T-helper 22 cell (primary cell): ENCODE measurements at regions not wholly inside any gene's neighbourhood (a gene's known extent, or its start where the extent isn't known, plus 50 kb on each side); places are given as distances from the start of the nearest gene placed in this dataset.
"Not testable (repeated sequence)": the region's sequence is repeated elsewhere in the genome, so short reads cannot be mapped to it uniquely, and the experiment has no call there.

ENCODE experiments used
- DNase-seq: peaks from one replicate; pipeline ENCODE4 v3.0.0-alpha.2; 2020; ENCODE audit warnings: low read depth

DNA sequence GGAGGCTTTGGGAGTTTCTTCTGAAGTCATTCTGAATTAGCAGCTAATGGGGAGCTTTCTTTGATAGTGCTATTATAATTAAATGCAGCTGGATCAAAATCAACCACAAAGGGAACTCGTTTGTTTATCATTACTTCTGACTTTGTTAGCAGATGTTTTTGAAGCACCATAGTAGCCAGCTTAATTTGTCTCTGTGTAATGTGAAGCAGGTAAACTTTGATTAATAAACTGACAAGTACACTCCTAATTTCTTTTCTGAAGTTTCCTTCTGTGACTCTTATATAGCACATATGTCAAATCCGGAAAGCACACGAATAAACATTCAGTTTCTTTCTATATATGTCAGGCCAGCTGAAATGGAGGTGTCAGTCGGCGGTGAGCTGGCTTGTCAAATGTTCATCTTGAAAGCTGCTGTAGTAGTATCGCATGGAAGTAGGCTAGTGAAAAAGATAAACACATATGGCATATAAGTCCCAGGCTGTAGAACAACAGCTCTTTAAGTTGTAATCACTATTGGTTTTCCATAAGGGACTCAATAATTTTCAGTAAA lies 451.9 kb upstream of the ZEB2 start:
- DNase-seq = no peak

DNA sequence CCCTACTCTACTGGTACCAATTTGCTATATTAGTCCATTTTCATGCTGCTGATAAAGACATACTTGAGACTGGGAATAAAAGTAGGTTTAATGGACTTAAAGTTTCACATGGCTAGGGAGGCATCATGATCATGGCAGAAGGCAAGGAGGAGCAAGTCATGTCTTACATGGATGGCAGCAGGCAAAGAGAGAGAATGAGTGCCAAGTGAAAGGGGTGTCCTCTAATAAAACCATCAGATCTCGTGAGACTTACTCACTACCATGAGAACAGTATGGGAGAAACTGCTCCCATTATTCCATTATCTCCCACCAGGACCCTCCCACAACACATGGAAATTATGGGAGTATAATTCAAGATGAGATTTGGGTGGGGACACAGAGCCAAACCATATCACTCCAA lies 450.5 kb upstream of the ZEB2 start:
- not testable (repeated sequence) for DNase-seq

DNA sequence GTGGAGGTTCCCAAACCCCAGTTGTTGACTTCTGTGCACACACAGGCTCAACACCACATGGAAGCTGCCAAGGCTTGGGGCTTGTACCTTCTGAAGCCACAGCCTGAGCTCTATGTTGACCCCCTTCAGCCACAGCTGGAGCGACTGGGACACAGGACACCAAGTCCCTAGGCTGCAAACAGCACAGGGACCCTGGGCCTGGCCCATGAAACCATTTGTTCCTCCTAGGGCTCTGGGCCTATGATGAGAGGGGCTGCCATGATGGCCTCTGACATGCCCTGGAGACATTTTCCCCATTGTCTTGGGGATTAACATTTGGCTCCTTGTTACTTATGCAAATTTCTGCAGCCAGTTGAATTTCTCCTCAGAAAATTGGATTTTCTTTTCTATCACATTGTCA lies 449.6 kb upstream of the ZEB2 start:
- DNase-seq = not testable (repeated sequence)

DNA sequence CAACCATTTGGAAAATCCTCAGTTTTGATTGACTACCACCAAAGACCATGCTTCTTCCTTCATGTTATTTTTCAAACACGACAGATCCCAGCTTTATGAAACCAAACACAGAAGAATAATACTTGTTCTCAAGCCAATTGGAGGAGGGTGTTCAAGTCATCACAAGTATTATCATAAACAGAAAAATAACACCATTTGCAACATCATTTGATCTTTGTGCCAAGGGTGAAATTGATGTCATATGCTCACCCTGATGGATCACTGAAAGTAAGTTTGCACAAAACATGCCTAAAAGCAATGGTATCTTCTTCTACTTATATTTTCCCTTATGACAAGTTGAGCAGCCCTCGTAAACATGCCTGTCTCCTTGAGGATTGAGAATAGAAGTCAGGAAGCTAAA lies 448.0 kb upstream of the ZEB2 start:
- no peak for DNase-seq

DNA sequence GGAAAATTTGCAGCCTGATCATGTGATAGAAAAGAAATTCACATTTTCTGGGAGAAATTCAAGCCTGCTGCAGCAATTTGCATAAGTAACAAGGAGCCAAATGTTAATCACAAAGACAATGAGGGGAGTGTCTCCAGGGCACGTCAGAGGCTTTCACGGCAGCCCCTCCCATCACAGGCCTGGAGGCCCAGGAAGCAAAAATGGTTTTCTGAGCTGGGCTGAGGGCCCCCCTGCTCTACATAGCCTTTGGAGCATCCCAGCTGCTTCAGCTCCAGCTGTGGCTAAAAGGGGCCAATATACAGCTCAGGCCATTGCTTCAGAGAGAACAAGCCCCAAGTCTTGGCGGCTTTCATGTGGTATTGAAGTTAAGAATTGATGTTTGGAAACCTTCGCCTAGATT lies 445.3 kb upstream of the ZEB2 start:
- no peak for DNase-seq

DNA sequence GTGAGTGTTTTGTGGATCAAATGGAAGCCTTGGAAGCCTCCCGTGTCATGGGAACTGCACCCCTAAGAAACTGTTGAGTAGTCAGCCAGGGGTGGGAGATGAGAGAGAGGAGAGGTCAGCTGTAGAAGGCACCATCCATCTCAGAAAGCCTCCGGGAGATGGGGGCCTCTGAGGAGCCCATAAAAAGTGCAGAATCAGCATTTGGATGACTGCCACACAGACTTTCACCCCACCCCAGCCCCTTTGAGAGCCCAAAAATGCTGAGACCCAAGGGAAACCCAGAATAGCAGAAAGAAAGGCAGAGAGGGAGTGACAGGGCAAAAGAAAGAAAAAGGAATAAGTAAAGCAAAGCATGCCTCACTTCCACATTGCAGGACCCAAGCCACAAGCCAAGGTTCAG lies 443.1 kb upstream of the ZEB2 start:
- DNase-seq = no peak

DNA sequence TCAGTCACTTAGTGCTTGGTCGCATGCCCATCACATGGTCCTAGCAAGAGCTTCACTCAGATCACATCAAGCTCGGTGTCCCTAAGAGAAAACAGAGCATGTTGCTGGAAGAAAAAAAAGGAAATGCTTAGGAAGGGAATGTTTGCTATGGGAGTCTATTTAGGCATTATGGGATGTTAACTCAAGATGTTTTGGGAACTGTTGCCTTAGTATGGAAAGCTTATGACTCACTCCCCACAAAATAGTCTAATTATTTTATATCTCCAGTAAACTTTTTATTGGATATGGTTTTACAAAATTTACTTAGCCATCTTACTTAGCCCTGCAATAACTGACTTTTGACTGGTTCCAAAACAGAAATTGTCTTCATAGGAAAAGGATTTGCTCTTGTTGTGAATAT lies 439.5 kb upstream of the ZEB2 start:
- DNase-seq = no peak

DNA sequence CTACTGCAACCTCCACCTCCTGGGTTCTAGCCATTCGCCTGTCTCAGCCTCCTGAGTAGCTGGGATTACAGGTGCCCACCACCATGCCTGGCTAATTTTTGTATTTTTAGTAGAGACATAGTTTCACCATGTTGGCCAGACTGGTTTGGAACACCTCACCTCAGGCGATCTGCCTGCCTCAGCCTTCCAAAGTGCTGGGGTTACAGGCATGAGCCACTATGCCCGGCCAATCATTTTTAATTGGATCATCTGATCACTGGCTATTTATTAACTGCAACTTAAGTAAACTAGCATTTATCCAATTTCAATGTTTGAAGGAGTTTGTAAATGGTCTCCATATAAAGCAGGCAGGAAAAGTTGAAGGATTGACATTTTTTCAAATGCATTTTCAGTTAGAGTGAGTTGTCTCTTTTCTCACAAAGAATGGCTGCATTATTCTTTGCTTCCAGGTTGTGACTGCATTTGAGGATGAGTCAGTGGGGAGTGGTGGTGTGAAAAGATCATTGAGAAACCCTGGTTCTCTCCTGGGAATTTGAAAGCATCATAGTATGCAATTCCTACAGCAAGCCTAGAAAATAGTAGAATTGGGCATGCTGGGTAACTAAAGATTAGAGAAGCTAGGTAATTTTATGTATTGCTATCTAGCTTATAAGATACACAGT lies 431.1 kb upstream of the ZEB2 start:
- no peak for DNase-seq

DNA sequence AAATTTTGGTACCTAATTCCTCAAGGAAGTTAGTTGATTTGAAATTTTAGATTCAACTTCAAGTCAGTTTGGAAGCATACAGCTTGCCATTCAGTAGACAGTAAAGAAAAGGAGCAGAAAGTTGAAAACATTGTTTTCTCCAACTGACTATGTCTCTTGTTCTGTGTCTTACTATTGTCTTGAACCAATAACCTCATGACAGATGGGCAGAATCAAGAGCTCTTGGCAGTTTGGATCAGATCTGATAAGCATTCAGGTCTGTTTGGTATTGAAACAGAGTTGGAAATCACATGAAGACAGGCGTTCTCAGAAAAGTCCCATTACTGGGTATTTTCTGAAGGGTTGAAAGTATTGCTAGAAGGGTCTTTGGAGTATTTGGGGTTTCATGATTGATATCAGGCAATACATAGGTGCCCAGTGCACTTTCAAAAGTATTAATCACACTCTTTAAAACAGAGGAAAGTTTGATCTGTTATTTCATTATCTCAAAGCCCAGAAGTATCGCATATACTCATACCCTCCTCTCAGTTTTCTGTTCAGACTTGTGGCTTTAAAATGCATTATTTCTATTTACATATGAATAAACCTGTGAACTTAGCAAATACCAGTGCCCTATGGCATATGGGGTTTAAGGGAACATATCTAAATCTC lies 428.4 kb upstream of the ZEB2 start:
- DNase-seq = no peak

DNA sequence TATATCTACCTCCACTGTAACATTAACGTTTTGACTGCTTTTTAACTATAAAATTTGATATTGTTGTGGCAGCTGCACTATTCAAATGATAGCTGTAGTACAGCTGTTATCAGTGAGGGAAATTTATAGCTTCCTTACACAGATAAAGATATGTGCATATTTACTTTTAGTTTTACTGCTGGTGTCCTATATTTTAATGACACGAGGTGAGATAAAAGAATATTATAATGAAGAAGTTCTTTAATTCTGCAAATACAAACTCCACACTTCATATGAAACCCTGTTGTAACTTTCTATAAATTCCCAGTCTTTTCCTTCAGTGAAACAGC lies 427.8 kb upstream of the ZEB2 start:
- DNase-seq = no peak

DNA sequence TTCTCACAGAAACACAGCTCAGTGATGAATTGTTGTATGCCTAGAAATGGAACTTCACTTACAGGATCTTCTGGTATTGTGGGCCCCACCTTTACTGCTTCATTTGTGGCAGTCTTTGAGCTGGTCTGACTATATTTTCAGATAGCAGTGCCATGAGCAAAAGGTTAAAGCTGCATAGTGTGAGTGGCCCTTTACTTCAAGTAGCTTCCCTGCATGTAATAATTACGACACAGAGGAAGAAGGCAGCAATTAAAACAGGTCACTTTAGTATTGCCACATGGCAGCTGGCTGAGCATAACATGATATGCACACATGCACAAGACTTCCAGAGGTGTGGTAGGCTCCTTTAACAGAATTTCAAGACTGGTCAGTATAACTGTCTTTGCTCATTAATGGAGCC lies 426.3 kb upstream of the ZEB2 start:
- DNase-seq = no peak

DNA sequence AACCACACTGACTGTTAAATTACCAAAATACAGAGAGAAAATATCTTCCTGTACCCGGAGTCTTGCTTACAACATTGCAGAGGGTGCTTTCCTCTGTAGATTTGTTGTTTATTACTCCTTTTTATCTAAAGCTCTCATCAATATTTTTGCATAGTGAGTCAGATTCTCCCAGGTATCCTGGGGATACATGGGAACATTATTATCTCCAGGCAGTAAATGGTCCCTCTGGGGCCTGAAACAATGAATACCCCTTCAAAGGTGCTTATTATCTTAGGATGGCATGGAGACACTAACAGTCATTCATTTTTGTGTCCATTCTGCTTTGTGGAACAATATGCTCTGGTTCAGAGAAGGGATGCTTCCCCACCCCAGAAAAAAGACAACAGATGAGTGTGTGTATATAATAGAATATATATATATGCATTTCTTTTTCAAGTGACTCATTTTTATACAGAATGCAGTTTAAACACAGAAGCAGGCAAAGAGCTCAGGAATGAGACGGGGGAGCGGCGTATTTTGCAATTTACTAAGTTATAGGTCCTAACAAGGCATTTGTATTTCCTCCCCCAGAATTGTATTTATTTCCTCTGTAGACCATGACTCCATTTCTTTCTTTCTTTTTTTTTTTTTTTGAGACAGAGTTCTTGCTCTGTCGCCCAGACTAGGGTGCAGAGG lies 424.8 kb upstream of the ZEB2 start:
- no peak for DNase-seq

DNA sequence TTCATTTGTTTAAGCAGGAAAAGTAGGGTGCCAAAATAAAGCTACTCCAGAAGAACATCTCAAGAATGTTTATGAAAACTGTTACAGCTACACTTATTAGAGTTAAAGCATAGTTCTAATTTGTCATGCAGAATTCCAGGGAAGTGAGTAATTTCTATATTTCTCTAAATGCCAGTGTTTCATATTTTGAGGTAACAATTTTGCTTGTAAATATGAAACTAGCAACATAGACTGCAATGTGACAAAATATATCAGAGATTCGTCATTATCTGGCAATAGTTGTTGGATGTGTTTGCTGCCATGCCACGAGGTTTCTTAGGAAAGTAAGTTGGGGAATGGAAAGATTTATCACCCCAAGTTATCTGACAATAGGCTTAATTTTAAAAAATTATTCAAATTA lies 424.1 kb upstream of the ZEB2 start:
- DNase-seq = no peak

DNA sequence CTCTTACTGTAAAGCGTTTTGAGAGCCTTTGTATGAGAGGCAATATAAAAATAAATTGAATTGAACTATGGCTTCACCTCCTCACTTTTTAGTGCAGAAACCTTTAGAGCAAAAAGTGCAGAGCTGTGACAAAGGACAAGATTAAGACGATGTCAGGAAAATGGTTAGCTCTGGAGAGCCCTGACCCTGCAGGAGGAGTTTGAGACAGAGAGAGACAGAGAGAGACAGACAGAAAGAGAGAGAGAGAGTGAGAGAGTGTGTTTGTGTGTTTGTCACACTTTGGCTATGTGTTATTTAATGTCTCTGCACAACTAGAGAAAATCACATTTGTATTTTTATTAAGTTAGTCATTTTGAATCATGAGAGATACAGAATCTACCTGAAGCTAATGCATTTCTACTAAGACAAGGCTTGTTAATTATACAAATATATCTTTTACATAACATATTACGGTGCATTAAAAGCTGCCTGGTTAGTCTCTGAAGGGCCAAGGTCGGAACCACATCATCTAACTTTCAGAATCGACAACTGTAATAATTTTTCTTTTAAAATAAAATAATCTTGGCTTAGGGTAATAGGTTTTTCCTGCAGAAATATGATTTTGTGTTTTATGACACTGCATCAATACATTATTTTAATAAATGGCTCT lies 423.5 kb upstream of the ZEB2 start:
- DNase-seq = no peak

DNA sequence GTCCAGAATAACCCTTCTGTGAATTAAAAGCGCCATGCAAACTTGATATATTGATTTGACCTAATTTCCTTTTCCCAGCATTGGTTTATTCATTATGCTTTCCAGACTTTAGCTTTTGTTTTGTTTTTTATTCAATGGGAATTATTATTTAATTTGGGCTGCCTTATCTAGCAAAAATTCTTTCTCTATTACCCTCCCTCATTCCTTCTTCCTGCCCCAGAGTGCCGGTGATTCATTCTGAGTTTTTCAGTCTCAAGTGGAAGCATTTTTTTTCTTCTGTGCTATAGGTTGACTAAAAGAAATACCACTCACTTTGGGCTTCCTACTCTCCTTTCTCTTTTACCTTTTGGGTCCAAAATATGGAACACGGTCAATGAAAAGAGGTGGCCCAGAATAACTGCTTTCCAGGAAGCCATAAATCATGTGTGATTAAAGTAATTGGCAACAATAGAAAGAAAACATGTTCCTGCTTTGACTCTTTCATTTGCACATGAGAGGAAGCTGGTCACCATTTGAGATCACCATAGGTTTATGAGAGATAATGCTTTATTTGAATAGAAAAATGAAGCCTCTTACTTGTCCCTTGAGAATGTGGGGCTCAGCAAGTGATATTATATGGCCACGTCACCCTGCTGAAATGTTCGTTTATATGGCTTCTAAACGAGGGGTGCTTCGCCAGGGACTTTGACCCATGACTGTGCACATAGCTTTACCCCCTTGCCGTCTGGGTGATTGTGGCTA lies 422.8 kb upstream of the ZEB2 start:
- DNase-seq = no peak

DNA sequence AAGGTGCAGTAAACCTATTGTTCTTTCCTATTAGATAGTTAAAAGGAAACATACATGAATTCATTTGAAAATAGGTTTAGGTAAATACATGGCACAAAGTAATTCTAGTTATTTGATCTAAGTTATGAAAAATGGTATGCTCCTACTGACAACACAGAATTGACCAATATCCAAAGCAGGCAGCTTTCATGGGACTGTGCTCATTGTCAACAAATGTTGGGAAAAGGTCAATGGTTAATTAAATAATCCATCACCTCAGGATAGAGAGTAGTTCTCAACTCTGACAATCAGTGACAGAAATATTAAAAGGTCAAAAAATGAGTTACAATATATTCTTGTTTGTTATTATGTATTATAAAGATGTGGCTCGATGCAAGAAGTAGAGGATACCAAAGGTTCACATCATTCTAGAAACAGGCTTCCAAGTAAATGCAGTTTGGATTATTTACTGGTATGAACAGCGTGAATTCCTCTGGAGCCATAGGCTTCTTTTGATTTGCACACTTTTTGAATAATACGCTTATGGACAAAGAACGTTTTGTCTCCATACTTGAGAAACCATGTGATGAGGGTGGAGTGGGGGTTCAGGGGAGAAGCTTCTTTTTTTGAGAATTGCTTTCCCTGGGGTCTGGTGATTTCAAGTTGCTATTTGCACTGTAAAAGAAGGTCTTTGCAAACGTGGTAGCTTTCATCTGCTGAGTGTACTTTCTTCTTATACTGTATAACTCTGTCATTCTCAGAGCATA lies 422.0 kb upstream of the ZEB2 start:
- DNase-seq = no peak

DNA sequence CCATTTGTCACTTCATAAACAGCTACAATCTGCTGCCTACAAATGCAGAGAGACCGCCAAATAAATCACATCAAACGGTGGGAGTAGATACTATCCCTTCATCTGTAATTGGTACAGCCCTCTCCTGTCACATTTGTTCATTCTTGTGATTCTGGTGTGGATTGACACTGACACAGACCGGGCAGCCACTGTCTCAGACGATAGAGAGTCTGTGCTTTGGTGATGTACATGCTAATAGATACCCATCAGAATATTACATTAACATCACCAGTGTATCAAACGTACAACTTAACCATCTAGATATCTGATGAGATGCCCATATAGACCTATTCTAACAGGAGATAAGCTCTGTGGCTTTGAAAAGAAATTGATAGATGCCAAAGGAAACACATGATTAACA lies 419.7 kb upstream of the ZEB2 start:
- no peak for DNase-seq

DNA sequence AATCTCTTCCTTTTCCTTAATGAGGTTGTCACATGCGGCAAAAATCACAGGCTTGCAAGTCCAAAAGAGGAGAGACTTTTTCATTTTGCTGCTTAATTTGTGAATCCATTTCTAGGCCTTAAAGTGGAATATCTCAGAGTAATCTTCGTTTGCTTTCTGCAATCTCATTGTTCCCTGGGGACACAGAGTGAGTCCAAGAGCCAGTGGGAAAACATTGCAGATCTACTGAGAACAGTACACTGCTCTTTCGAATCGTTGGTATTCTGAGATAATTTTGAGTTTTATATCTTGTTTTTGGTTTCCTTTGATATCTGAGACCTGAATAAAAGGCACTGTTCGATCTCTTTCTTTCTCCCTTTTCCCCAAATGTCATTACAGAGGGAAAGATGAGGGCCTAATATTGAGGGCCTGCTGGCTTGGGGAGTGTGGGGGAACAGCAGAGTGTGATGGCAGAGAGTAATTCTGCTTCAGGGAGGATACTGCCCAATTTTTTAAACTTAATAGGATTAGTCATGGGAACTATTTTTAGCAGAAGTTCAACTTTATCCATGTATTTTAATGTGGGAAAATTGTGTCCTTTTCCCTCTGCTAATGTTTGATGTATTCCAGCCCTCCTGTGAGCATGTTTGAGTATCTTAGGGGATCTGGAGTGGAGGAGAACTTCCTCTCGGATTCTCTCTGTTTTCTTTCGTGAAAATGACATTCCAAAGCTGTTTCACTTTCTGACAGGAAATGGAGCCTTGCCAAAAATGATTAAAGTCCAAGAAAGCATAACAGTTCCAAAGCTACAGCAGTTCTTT lies 418.2 kb upstream of the ZEB2 start:
- no peak for DNase-seq

DNA sequence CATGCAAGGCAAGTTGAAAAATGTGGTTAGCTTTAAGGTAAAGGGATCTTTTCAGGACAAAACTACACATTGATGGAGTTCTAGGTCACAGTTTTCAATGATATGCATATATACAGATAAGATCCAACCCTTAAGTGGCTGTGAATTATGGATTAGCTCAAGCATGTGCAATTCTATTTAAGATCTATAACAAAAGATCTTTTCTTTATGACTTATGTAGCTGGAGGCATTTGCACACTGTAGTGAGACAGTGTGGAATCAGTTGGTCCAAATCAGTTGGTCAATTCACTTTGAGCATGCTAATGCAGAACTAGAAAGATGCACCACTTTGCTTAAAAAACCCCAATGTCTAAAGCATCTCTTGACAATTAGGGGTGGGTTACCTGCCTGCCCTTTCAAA lies 417.1 kb upstream of the ZEB2 start:
- DNase-seq = no peak

DNA sequence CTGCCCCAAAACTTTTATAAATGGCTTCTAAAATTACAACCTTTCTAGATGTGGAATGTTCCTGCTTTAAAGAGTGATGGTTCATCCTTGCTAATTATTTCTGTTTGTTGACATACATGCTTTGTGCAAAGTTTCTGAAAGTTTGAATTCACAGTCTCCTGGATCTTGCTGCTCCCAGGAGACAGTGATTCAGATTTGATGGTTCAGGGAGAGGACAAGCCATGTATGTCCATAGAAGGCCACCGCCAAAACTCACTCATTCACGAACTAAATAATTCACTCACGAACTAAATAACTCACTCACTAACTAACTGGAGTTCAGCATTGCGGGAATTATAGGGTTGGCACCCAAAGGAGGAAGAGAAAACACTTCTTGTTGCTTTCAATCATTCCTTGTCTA lies 416.5 kb upstream of the ZEB2 start:
- no peak for DNase-seq

DNA sequence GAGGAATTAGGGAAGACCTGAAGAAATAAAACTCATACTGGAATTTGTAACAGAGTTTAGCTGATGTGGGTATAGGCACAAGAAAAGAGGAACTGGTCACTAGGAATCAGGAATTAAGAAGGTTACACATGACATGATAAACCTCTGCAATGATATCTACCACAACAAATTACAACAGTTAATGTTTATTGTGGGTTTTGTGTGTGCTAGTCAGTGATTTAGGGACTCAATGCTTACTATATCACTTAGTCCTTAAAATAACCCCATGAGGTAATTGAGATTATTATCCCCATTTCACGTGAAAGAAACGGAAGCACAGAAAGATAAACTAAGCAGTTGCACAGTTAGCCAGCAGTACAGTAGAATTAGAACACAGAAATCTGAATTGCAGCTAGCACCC lies 415.8 kb upstream of the ZEB2 start:
- DNase-seq = no peak
